ENCODE measurements at regions not wholly inside any gene's neighbourhood (a gene's known extent, or its start where the extent isn't known, plus 50 kb on each side); places are given as distances from the start of the nearest gene placed in this dataset.

- TF ChIP-seq TCF4 (CRISPR knock-in tag; IDR thresholded peaks at IDR 0.05; ENCODE audit: borderline replicate concordance) (no peak), CSRNP3 (CRISPR knock-in tag; IDR thresholded peaks at IDR 0.05) (no peak), ZNF8 (CRISPR knock-in tag; IDR thresholded peaks at IDR 0.05) (no peak), ISL1 (CRISPR knock-in tag; IDR thresholded peaks at IDR 0.05) (no peak), ZC3H10 (CRISPR knock-in tag; IDR thresholded peaks at IDR 0.05) (no peak), POU6F1 (CRISPR knock-in tag; IDR thresholded peaks at IDR 0.05; ENCODE audit: borderline replicate concordance, low read depth) (no peak), PATZ1 (CRISPR knock-in tag; IDR thresholded peaks at IDR 0.05; ENCODE audit: borderline replicate concordance) (no peak), ZNF565 (CRISPR knock-in tag; conservative IDR thresholded peaks at IDR 0.05; ENCODE audit: low read depth) (no peak)
Measured at GRCh38 chr2:2940702-2941101, 436.9 kb downstream of the EIPR1 start.

Measured in SK-N-SH treated with all-trans-retinoic acid at 6 μM for 48 hours (cell line).